Breast epithelium (tissue), 4 donors: ENCODE measurements at regions not wholly inside any gene's neighbourhood (a gene's known extent, or its start where the extent isn't known, plus 50 kb on each side); places are given as distances from the start of the nearest gene placed in this dataset.

Experiments used
- DNase-seq, 2 donors: peaks; one replicate each; pipeline ENCODE4 v3.0.0-alpha.2; 2019; ENCODE audit warnings: low spot score in 2 of 2
- H3K27ac ChIP-seq, 2 donors: fragments of 200-600 bp; sonication (generic) in 1 of 2; one replicate each; pipeline ENCODE4 v1.5.1; 2016 to 2019; ENCODE audit warnings: mild to moderate bottlenecking in 1 of 2
- H3K27me3 ChIP-seq, 2 donors: fragments of 200-600 bp; sonication (generic) in 1 of 2; one replicate each; pipeline versions ENCODE4 v1.5.1 to v1.6.0; 2017 to 2019; ENCODE audit warnings: control low read depth in 1 of 2, mild to moderate bottlenecking in 1 of 2
- H3K36me3 ChIP-seq: fragments of 200-600 bp; one replicate; pipeline ENCODE4 v1.5.1; 2019
- H3K4me1 ChIP-seq, 2 donors: fragments of 200-600 bp; sonication (generic); one replicate each; pipeline ENCODE4 v1.5.1; 2016 to 2019; ENCODE audit warnings: control low read depth in 1 of 2
- H3K4me3 ChIP-seq, 3 donors: fragments of 200-600 bp; sonication (generic); 1 replicate in 2 of 3; 2 replicates in 1 of 3; pipeline ENCODE4 v1.5.1; 2016 to 2019; ENCODE audit warnings: mild to moderate bottlenecking in 3 of 3, moderate library complexity in 2 of 3
- H3K9me3 ChIP-seq, 2 donors: fragments of 200-600 bp; sonication (generic) in 1 of 2; one replicate each; pipeline ENCODE4 v1.5.1; 2016 to 2019; ENCODE audit warnings: control low read depth in 1 of 2
- CTCF ChIP-seq, 3 donors: fragments of 450-650 bp; IDR thresholded peaks; one replicate each; pipeline ENCODE4 v1.5.1; 2016 to 2017; ENCODE audit warnings: antibody characterized with exemption in 3 of 3, mild to moderate bottlenecking in 3 of 3, moderate library complexity in 3 of 3
- POLR2A ChIP-seq: fragments of 450-650 bp; IDR thresholded peaks from one replicate; pipeline ENCODE4 v1.6.1; 2016; ENCODE audit warnings: antibody characterized with exemption, mild to moderate bottlenecking, moderate library complexity
- POLR2AphosphoS5 ChIP-seq, 3 donors: sonication (generic); formaldehyde crosslinking; IDR thresholded peaks; one replicate each; pipeline ENCODE4 v1.6.1; 2017; ENCODE audit warnings: antibody characterized with exemption in 3 of 3
- intact Hi-C: fragments of 100-400 bp; cut with DNase I; formaldehyde crosslinking; loops from one replicate; pipeline ENCODE4 v1.15.1; 2023; ENCODE audit warnings: low total_unique reads

GRCh38 chr4:125744891-125745364, 430.2 kb downstream of the FAT4 start:
- Histone ChIP-seq H3K36me3 (no peaks in the 10 kb centered on the region), H3K4me3 (no peak overlapping the region), H3K27me3 (no peaks in the 10 kb centered on the region), H3K9me3 (peaks cover 5 to 7% of the 10 kb centered on the region in 2 donors), H3K4me1 (no peaks in the 10 kb centered on the region), H3K27ac (no peak overlapping the region)
- intact Hi-C loops, result no loop called here
- TF ChIP-seq POLR2AphosphoS5 (IDR thresholded peaks at IDR 0.05) (no peak), POLR2A (no peak), CTCF (IDR thresholded peaks at IDR 0.05) (no peak)
- no peak for DNase-seq

GRCh38 chr4:125749354-125749753, 434.6 kb downstream of the FAT4 start:
- DNase-seq, result no peak
- Histone ChIP-seq H3K27ac (no peak overlapping the region), H3K9me3 (peaks cover 0 to 5% of the 10 kb centered on the region in 2 donors), H3K27me3 (no peaks in the 10 kb centered on the region), H3K4me1 (no peaks in the 10 kb centered on the region), H3K4me3 (no peak overlapping the region), H3K36me3 (no peaks in the 10 kb centered on the region)
- intact Hi-C loops, result no loop called here
- TF ChIP-seq POLR2A (no peak), CTCF (IDR thresholded peaks at IDR 0.05) (no peak), POLR2AphosphoS5 (IDR thresholded peaks at IDR 0.05) (no peak)

DNA sequence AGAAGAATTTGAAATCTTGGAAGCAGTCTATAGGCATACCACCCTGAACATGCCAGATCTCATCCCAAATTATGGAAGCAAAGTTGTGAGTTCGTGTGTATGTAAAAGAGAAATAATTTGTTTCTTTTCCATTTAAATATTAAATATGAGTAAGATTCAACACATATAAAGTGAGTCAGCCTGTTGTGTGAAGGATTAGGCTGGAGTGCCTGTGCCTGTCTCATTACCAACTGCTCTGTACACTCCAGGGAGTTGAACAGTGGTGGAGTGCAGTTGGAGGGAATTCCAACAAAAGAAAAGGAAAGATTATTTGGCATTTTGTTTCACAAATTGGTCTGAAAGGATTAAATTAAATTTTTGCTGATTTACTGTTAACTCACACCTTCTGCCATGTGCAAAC, 435.6 kb downstream of the FAT4 start:
- Histone ChIP-seq H3K27me3 (no peaks in the 10 kb centered on the region), H3K4me1 (no peaks in the 10 kb centered on the region), H3K9me3 (no peaks in the 10 kb centered on the region), H3K36me3 (no peaks in the 10 kb centered on the region), H3K4me3 (no peak overlapping the region), H3K27ac (no peak overlapping the region)
- DNase-seq, result no peak
- TF ChIP-seq POLR2AphosphoS5 (IDR thresholded peaks at IDR 0.05) (no peak), CTCF (IDR thresholded peaks at IDR 0.05) (no peak), POLR2A (no peak)
- intact Hi-C loops, result no loop called here

DNA sequence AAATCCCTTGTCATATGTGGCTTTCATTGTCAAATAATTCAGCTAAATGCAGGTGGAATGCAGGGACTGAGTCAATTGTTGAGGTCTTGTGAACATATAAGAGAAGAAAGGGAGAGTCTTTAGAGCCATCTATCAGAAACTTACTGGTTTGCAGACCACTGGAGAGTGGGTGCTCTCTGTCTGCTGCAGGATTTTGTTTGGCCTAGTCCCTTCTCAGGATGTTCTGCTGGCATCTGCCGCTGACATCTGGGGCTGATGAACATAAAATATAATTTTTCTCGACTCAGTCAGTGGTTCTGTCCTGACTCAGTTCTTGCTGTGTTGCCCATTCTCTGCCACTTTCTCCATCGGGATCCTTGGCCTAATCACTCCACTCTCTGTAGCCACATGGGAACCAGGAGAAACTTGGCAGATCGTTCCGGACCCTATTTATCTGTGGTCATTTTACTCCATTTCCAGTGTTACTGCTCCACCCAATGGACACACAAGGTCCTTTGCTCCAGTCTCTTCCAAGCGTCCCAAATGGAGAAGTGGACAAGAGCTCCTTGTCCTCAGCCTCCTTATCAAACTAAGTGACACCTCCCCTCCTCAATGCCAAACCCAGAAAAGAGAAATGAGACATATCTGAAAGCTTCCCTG, 436.2 kb downstream of the FAT4 start:
- Histone ChIP-seq H3K9me3 (no peaks in the 10 kb centered on the region), H3K4me1 (no peaks in the 10 kb centered on the region), H3K27me3 (no peaks in the 10 kb centered on the region), H3K27ac (no peak overlapping the region), H3K36me3 (no peaks in the 10 kb centered on the region), H3K4me3 (no peak overlapping the region)
- peak in 1 of 3 donors; percentile 17 for TF ChIP-seq CTCF (IDR thresholded peaks at IDR 0.05)
- TF ChIP-seq POLR2A, result no peak
- TF ChIP-seq POLR2AphosphoS5 (IDR thresholded peaks at IDR 0.05), result no peak
- DNase-seq, result no peak
- intact Hi-C loops, result no loop called here

DNA sequence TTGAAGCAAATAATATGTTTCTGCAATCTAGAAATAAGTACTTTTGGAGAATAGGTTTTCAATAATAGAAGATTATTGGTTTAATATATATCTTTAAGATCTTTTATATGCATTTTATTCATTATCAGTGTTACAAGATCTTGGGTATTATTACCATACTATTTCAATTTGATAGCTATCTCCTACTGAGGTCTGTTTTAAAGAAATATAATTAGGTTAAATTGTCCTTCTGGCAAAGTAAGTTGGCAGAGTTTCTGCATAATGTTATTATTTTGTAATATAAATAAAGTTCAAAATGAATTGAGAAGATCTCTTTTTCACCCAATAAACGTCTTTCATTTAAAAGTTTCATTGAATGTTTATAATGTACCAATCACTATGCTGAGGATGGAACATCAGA, 443.7 kb downstream of the FAT4 start:
- H3K4me1 ChIP-seq, result no peaks in the 10 kb centered on the region
- intact Hi-C loops, result no loop called here
- no peaks in the 10 kb centered on the region for H3K27me3 ChIP-seq

More for the DNA sequence above, 443.7 kb downstream of the FAT4 start:
- no peak for TF ChIP-seq CTCF (IDR thresholded peaks at IDR 0.05)
- no peak for TF ChIP-seq POLR2A
- TF ChIP-seq POLR2AphosphoS5 (IDR thresholded peaks at IDR 0.05), result no peak
- DNase-seq, result no peak
- H3K9me3 ChIP-seq, result no peaks in the 10 kb centered on the region
- no peak overlapping the region for H3K27ac ChIP-seq
- H3K4me3 ChIP-seq, result no peak overlapping the region
- H3K36me3 ChIP-seq, result no peaks in the 10 kb centered on the region
